Common myeloid progenitor, CD34-positive (primary cell): ENCODE measurements at regions not wholly inside any gene's neighbourhood (a gene's known extent, or its start where the extent isn't known, plus 50 kb on each side); places are given as distances from the start of the nearest gene placed in this dataset.
A peak's percentile ranks its signal among the peaks of the same experiment; 100 is the strongest.

ENCODE experiments used
- CTCF ChIA-PET: fragments of 350-600 bp; sonication (Branson Sonifier 250); formaldehyde crosslinking; loops from one replicate; lab custom pipeline; 2021; ENCODE audit warnings: antibody characterized with exemption; lab: Charles Lee
- POLR2A ChIA-PET: fragments of 350-600 bp; sonication (Branson Sonifier 250); formaldehyde crosslinking; loops from one replicate; lab custom pipeline; 2021; ENCODE audit warnings: antibody characterized with exemption; lab: Charles Lee
- DNase-seq, 3 donors: peaks; one replicate each; pipeline versions ENCODE4 v3.0.0 to v3.0.0-alpha.2; 2013
- H3K27ac ChIP-seq, 2 experiments: 1 replicate in 1 of 2; 2 replicates in 1 of 2; pipeline ENCODE4 v1.7.0; 2013; ENCODE audit warnings: inconsistent platforms in 2 of 2, low read length in 2 of 2, mild to moderate bottlenecking in 2 of 2, low read depth in 1 of 2, moderate library complexity in 1 of 2; ENCODE audit not compliant: severe bottlenecking in 2 of 2, insufficient read depth in 1 of 2, poor library complexity in 1 of 2
- H3K27me3 ChIP-seq, 5 experiments: replicated peaks in 2 of 5; 1 replicate in 3 of 5; 2 replicates in 2 of 5; pipeline versions ENCODE4 v1.6.1 to v1.7.0; 2013; ENCODE audit warnings: low read length in 4 of 5, mild to moderate bottlenecking in 2 of 5, moderate library complexity in 2 of 5, inconsistent platforms in 1 of 5; ENCODE audit not compliant: insufficient read depth in 5 of 5, control insufficient read depth in 4 of 5
- H3K36me3 ChIP-seq, 4 experiments: 1 replicate in 2 of 4; 2 replicates in 2 of 4; pipeline versions ENCODE4 v1.6.1 to v1.7.0; 2013; ENCODE audit warnings: low read length in 3 of 4, control low read depth in 1 of 4, mild to moderate bottlenecking in 1 of 4; ENCODE audit not compliant: control insufficient read depth in 4 of 4, insufficient read depth in 4 of 4
- H3K4me1 ChIP-seq, 4 experiments: 1 replicate in 3 of 4; 2 replicates in 1 of 4; pipeline versions ENCODE4 v1.6.1 to v1.7.1; 2013; ENCODE audit warnings: low read length in 3 of 4, mild to moderate bottlenecking in 3 of 4, control low read depth in 1 of 4, inconsistent platforms in 1 of 4, moderate library complexity in 1 of 4; ENCODE audit not compliant: control insufficient read depth in 4 of 4, insufficient read depth in 4 of 4; ENCODE audit errors: control extremely low read depth in 1 of 4
- H3K4me3 ChIP-seq, 7 experiments: 1 replicate in 4 of 7; 2 replicates in 3 of 7; pipeline versions ENCODE4 v1.5.1 to v1.7.0; 2013; ENCODE audit warnings: mild to moderate bottlenecking in 7 of 7, low read length in 6 of 7, moderate library complexity in 6 of 7, inconsistent platforms in 2 of 7, low read depth in 2 of 7, control low read depth in 1 of 7; ENCODE audit not compliant: insufficient read depth in 4 of 7, control insufficient read depth in 1 of 7; ENCODE audit errors: extremely low read depth in 1 of 7
- H3K9me3 ChIP-seq, 5 experiments: 1 replicate in 4 of 5; 2 replicates in 1 of 5; pipeline versions ENCODE4 v1.6.1 to v1.7.1; 2013; ENCODE audit warnings: low read length in 4 of 5, mild to moderate bottlenecking in 2 of 5, inconsistent platforms in 1 of 5, low read depth in 1 of 5, moderate library complexity in 1 of 5; ENCODE audit not compliant: control insufficient read depth in 4 of 5, insufficient read depth in 2 of 5; ENCODE audit errors: control extremely low read depth in 1 of 5
- WGBS: methylation state at CpG from one replicate; pipeline ENCODE4 v1.1.5; 2013; ENCODE audit not compliant: insufficient coverage; 5-methylcytosine and 5-hydroxymethylcytosine counted together

GRCh38 chr9:90002397-90003271 lies 397.8 kb downstream of the GADD45G start:
- peak in 1 of 3 donors; percentile 33 for DNase-seq
- no peak overlapping the region for H3K27ac ChIP-seq
- POLR2A ChIA-PET = no interaction called here
- 86% methylated on average over 7 of the region's 9 CpGs for WGBS
- H3K4me3 ChIP-seq = no peak overlapping the region
- H3K4me1 ChIP-seq = peaks cover 15 to 44% (median 35%) of the 10 kb centered on the region in 4 experiments
- CTCF ChIA-PET = interaction anchor here (1.2 kb wide), 1 partner anchor 15 kb away, joined by 3 read pairs; no protein-coding TSS in a partner anchor
- no peaks in the 10 kb centered on the region for H3K36me3 ChIP-seq
- H3K9me3 ChIP-seq = peaks cover 0 to 8% (median 4%) of the 10 kb centered on the region in 5 experiments
- H3K27me3 ChIP-seq = no peaks in the 10 kb centered on the region

GRCh38 chr9:90005388-90005787 lies 400.6 kb downstream of the GADD45G start:
- CTCF ChIA-PET = interaction anchor here (0.9 to 1.1 kb wide), 2 partner anchors 11 kb away, joined by 3 read pairs; no protein-coding TSS in a partner anchor

GRCh38 chr9:90007516-90008440 lies 403.0 kb downstream of the GADD45G start:
- Histone ChIP-seq H3K27ac (no peak overlapping the region), H3K4me3 (no peak overlapping the region), H3K27me3 (no peaks in the 10 kb centered on the region), H3K36me3 (no peaks in the 10 kb centered on the region), H3K9me3 (peaks cover 0 to 8% (median 4%) of the 10 kb centered on the region in 5 experiments), H3K4me1 (peaks cover 10 to 25% (median 19%) of the 10 kb centered on the region in 4 experiments)
- ChIA-PET CTCF (interaction anchor here (3.0 kb wide), 1 partner anchor 9 kb away, joined by 14 read pairs; no protein-coding TSS in a partner anchor), POLR2A (no interaction called here)
- 100% methylated on average over 6 of the region's 11 CpGs for WGBS
- DNase-seq = no peak

More at GRCh38 chr9:90005388-90005787, 400.6 kb downstream of the GADD45G start:
- Histone ChIP-seq H3K27ac (no peak overlapping the region), H3K36me3 (no peaks in the 10 kb centered on the region), H3K9me3 (peaks cover 0 to 8% (median 4%) of the 10 kb centered on the region in 5 experiments), H3K27me3 (no peaks in the 10 kb centered on the region), H3K4me3 (peak overlapping the region in 1 of 7 experiments; percentile 2), H3K4me1 (peaks cover 21 to 46% (median 37%) of the 10 kb centered on the region in 4 experiments)
- DNase-seq = no peak
- WGBS = 73% methylated on average over 2 of the region's 3 CpGs
- POLR2A ChIA-PET = no interaction called here

- Histone ChIP-seq H3K4me1 (peaks cover 10 to 25% (median 20%) of the 10 kb centered on the region in 4 experiments), H3K36me3 (no peaks in the 10 kb centered on the region), H3K27me3 (no peaks in the 10 kb centered on the region), H3K27ac (no peak overlapping the region), H3K4me3 (peak overlapping the region in 1 of 7 experiments; percentile 20), H3K9me3 (peaks cover 0 to 8% (median 4%) of the 10 kb centered on the region in 5 experiments)
- POLR2A ChIA-PET = no interaction called here
- 0% methylated on average over 3 of the region's 4 CpGs for WGBS
- CTCF ChIA-PET = interaction anchor here (0.9 to 3.0 kb wide), 2 partner anchors 10 to 11 kb away, joined by 3 to 14 read pairs; no protein-coding TSS in a partner anchor
- peak; percentile 39 to 82 (median 67) for DNase-seq
Measured at GRCh38 chr9:90009447-90009846, 404.6 kb downstream of the GADD45G start.

- 98% methylated on average over 10 of the region's 11 CpGs for WGBS
- no peak overlapping the region for H3K27ac ChIP-seq
- H3K4me3 ChIP-seq = no peak overlapping the region
- H3K9me3 ChIP-seq = no peaks in the 10 kb centered on the region
- peaks cover 10 to 25% (median 20%) of the 10 kb centered on the region in 4 experiments for H3K4me1 ChIP-seq
- no peaks in the 10 kb centered on the region for H3K36me3 ChIP-seq
- no peaks in the 10 kb centered on the region for H3K27me3 ChIP-seq
- ChIA-PET POLR2A (no interaction called here), CTCF (no interaction called here)
- no peak for DNase-seq
Measured at GRCh38 chr9:90010793-90011192, 406.0 kb downstream of the GADD45G start.

GRCh38 chr9:90012949-90013348 lies 408.1 kb downstream of the GADD45G start:
- Histone ChIP-seq H3K36me3 (no peaks in the 10 kb centered on the region), H3K4me3 (no peak overlapping the region), H3K27me3 (no peaks in the 10 kb centered on the region), H3K9me3 (no peaks in the 10 kb centered on the region), H3K27ac (no peak overlapping the region), H3K4me1 (peaks cover 10 to 24% (median 19%) of the 10 kb centered on the region in 4 experiments)
- POLR2A ChIA-PET = no interaction called here
- CTCF ChIA-PET = interaction anchor here (1.5 kb wide), 1 partner anchor 12 kb away, joined by 5 read pairs; no protein-coding TSS in a partner anchor
- 0% methylated on average over 1 of the region's 1 CpG for WGBS
- peak in 2 of 3 donors; percentile 32 to 41 for DNase-seq
